ENCODE measurements at regions not wholly inside any gene's neighbourhood (a gene's known extent, or its start where the extent isn't known, plus 50 kb on each side); places are given as distances from the start of the nearest gene placed in this dataset.

- TF ChIP-seq MYC (IDR thresholded peaks at IDR 0.05; ENCODE audit: low read depth, low read length) (no peak), MAX (IDR thresholded peaks at IDR 0.05; ENCODE audit: low read depth, low read length) (0 out of 2 replicates have a peak, but pooled peaks have one; percentile 3), POLR2A (IDR thresholded peaks at IDR 0.05; ENCODE audit: extremely low read depth, insufficient read length) (no peak)
- peak overlapping the region; percentile 21 for H3K4me3 ChIP-seq (ENCODE audit: low read depth, low read length)
- peak; percentile 91 for DNase-seq (ENCODE audit: low read depth)
Measured at GRCh38 chrX:475926-476723, 89.4 kb upstream of the PPP2R3B start.

GRCh38 chrX:476724-477075, 90.0 kb upstream of the PPP2R3B start:
- H3K4me3 ChIP-seq (ENCODE audit: low read depth, low read length): no peak overlapping the region
- DNase-seq (ENCODE audit: low read depth): peak; percentile 24
- TF ChIP-seq MAX (IDR thresholded peaks at IDR 0.05; ENCODE audit: low read depth, low read length) (no peak), MYC (IDR thresholded peaks at IDR 0.05; ENCODE audit: low read depth, low read length) (no peak), POLR2A (IDR thresholded peaks at IDR 0.05; ENCODE audit: extremely low read depth, insufficient read length) (no peak)
- TF ChIP-seq, protein P1, sequence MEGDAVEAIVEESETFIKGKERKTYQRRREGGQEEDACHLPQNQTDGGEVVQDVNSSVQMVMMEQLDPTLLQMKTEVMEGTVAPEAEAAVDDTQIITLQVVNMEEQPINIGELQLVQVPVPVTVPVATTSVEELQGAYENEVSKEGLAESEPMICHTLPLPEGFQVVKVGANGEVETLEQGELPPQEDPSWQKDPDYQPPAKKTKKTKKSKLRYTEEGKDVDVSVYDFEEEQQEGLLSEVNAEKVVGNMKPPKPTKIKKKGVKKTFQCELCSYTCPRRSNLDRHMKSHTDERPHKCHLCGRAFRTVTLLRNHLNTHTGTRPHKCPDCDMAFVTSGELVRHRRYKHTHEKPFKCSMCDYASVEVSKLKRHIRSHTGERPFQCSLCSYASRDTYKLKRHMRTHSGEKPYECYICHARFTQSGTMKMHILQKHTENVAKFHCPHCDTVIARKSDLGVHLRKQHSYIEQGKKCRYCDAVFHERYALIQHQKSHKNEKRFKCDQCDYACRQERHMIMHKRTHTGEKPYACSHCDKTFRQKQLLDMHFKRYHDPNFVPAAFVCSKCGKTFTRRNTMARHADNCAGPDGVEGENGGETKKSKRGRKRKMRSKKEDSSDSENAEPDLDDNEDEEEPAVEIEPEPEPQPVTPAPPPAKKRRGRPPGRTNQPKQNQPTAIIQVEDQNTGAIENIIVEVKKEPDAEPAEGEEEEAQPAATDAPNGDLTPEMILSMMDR (IDR thresholded peaks at IDR 0.05; ENCODE audit: low read depth, low read length): no peak

- DNase-seq (ENCODE audit: low read depth): no peak
- TF ChIP-seq MYC (IDR thresholded peaks at IDR 0.05; ENCODE audit: low read depth, low read length) (no peak), MAX (IDR thresholded peaks at IDR 0.05; ENCODE audit: low read depth, low read length) (no peak), POLR2A (IDR thresholded peaks at IDR 0.05; ENCODE audit: extremely low read depth, insufficient read length) (no peak)
- TF ChIP-seq, protein P1 (IDR thresholded peaks at IDR 0.05; ENCODE audit: low read depth, low read length): no peak
- no peak overlapping the region for H3K4me3 ChIP-seq (ENCODE audit: low read depth, low read length)
Measured at GRCh38 chrX:477441-478012, 90.8 kb upstream of the PPP2R3B start.

DNA sequence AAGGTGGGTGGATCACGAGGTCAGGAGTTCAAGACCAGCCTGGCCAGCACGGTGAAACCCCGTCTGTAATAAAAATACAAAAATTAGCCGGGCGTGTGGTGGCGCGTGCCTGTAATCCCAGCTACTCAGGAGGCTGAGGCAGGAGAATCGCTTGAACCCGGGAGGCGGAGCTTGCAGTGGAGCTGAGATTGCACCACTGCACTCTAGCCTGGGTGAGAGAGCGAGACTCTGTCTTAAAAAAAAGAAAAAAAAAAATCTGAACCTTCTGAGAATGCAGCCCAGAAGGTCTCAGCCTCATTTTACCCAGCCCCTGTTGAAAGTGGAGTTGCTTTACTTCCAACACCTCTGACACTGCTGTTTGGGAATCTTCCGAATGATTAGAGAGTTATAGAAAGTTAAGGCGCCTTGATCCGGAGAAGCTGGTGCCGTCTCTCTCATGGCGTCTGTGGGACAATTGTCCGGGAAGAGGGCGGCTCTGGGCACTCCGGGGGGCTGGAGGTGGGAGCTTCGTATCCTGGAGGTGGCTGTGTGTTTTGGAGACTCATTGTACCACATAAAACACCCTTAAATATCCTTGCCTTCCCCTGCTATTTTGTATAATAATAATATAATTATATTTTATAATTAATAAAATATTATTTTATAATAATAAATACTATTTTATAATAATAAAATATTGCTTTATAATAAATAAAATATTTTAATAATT, 92.7 kb upstream of the PPP2R3B start:
- DNase-seq (ENCODE audit: low read depth): no peak
- H3K4me3 ChIP-seq (ENCODE audit: low read depth, low read length): no peak overlapping the region
- TF ChIP-seq POLR2A (IDR thresholded peaks at IDR 0.05; ENCODE audit: extremely low read depth, insufficient read length) (no peak), MAX (IDR thresholded peaks at IDR 0.05; ENCODE audit: low read depth, low read length) (no peak), MYC (IDR thresholded peaks at IDR 0.05; ENCODE audit: low read depth, low read length) (no peak)
- TF ChIP-seq, protein P1 (IDR thresholded peaks at IDR 0.05; ENCODE audit: low read depth, low read length): no peak

DNA sequence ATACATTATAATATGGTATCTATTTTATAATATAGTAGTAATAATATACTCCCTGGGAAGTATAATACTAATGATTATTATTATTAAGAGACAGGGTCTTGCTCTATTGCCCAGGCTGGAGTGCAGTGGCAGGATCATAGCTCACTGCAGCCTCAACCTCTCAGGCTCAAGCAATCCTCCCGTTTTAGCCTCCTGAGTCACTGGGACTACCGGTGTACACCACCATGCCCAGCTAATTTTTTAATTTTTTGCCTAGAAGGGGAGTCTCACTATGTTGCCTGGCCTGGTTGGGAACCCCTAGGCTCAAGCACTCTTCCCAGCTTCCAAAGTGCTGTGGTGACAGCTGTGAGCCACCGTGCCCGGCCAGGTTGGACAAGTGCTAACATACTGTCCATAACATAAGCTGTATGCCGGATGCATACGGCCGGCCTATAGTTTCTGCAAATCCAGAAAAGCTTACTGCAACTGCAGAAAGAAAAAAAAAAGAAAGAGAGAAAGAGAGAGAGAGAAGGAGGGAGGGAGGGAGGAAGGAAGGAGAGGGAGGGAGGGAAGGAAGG, 94.2 kb upstream of the PPP2R3B start:
- TF ChIP-seq POLR2A (IDR thresholded peaks at IDR 0.05; ENCODE audit: extremely low read depth, insufficient read length) (no peak), MAX (IDR thresholded peaks at IDR 0.05; ENCODE audit: low read depth, low read length) (no peak), MYC (IDR thresholded peaks at IDR 0.05; ENCODE audit: low read depth, low read length) (no peak)
- TF ChIP-seq, protein P1 (IDR thresholded peaks at IDR 0.05; ENCODE audit: low read depth, low read length): no peak

More for the DNA sequence above, 94.2 kb upstream of the PPP2R3B start:
- no peak for DNase-seq (ENCODE audit: low read depth)
- no peak overlapping the region for H3K4me3 ChIP-seq (ENCODE audit: low read depth, low read length)
